AG09309 (cell line): ENCODE measurements at regions not wholly inside any gene's neighbourhood (a gene's known extent, or its start where the extent isn't known, plus 50 kb on each side); places are given as distances from the start of the nearest gene placed in this dataset.

Experiments
- DNase-seq: peaks from one replicate; pipeline ENCODE4 v3.0.0-alpha.2; 2010; ENCODE audit warnings: low read depth
- H3K4me3 ChIP-seq: 2 replicates; pipeline ENCODE4 v1.5.1; 2011; ENCODE audit warnings: mild to moderate bottlenecking, low read depth, low read length, moderate library complexity; ENCODE audit not compliant: control insufficient read depth
- TF ChIP-seq, protein P1 (sequence below): IDR thresholded peaks from 2 replicates; pipeline ENCODE4 v1.5.1; 2011; ENCODE audit warnings: mild to moderate bottlenecking, low read depth, low read length, inconsistent platforms; ENCODE audit not compliant: insufficient read depth, control insufficient read depth; ENCODE audit errors: missing control alignments

DNA sequence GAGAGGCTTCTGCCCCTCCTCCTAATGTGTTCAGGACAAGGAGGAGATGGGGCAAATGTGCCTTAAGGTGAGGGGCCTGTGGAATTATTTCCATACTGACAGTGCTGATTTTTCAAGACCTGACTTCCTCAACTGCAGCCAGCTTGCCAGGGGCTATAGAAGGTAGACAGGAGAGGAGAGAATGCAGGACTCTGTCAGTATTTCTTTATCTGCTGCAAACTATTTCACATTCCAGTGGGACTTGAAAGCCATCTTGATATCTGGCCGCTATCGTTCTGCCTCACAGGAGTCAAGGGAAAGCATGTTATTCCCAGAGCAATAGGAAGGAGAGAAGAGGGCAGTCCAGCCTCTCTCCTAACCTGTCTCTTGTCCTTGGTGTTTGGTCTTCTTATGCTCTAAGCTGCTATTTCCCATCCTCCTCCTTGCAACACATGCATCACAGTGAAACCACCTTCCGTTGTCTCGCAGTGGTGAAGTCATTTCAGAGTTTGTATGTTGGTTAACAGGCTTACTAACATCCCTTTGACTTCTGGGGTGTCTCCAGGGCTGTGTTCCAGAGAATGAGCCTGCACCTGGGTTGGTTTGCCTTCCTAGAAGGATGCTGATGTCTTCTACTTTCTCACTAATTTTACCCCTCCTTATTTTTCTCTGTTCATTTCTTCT lies 95.1 kb upstream of the MRPS22 start:
- DNase-seq: no peak
- TF ChIP-seq, protein P1, sequence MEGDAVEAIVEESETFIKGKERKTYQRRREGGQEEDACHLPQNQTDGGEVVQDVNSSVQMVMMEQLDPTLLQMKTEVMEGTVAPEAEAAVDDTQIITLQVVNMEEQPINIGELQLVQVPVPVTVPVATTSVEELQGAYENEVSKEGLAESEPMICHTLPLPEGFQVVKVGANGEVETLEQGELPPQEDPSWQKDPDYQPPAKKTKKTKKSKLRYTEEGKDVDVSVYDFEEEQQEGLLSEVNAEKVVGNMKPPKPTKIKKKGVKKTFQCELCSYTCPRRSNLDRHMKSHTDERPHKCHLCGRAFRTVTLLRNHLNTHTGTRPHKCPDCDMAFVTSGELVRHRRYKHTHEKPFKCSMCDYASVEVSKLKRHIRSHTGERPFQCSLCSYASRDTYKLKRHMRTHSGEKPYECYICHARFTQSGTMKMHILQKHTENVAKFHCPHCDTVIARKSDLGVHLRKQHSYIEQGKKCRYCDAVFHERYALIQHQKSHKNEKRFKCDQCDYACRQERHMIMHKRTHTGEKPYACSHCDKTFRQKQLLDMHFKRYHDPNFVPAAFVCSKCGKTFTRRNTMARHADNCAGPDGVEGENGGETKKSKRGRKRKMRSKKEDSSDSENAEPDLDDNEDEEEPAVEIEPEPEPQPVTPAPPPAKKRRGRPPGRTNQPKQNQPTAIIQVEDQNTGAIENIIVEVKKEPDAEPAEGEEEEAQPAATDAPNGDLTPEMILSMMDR: no peak
- no peak overlapping the region for H3K4me3 ChIP-seq

DNA sequence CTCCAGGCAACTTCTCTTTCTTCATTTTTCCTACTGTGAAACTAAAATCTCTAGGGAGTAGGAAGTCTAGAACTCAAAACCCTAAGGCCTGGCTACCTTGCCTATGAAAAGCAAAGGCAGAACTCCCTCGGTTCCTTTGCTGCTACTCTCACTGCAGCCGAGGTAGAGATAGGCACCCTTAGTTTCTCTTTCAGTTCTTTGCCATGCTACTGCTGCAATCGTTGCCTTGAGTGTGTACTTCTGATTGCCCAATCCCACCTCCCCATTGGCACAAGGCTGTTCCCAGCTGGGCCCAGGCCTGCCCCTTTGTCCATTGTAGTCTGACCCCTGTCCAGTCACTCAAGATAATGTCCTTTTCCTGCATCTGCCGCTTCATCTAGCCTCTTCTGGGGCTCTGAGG lies 92.3 kb upstream of the MRPS22 start:
- TF ChIP-seq, protein P1: no peak
- no peak for DNase-seq
- no peak overlapping the region for H3K4me3 ChIP-seq

DNA sequence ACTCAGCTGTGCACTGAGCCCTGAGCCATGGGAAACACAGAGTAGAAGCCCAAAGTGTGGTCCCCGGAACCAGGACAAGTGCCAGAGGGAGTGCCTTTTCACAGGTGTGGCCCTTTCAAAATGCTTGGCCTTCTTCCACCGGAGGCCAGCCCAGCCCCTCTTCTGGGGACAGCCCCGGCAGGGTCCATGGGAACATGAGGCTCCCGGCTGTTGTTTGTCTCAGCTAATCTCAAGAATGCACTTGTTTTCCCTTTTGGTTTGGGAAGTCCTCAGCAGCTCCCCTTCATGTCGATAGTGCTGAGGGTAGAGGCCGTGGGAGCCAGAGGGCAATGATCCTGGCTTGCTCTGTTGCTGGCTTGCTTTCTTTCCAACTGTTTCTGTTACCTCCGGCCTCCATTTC lies 91.1 kb upstream of the MRPS22 start:
- TF ChIP-seq, protein P1: no peak
- H3K4me3 ChIP-seq: no peak overlapping the region
- no peak for DNase-seq

DNA sequence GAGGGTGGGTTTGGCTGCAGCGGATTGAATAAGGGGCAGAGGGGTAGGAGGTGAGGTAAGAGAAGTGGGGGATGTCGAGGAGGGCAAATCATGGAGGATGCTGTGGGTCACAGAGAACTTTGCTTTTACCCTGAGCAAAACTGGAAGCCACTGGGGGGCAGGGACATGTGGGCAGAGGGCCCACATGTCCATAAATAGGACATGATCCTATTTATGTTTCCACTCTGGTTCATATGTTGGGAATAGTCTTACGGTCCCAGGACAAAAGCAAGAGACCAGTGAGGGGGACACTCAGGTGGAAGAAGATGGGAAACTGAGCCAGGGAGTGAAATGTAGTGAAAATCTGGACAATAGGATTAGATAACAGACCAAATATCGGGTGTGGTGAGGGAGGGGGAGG lies 85.5 kb upstream of the MRPS22 start:
- TF ChIP-seq, protein P1: no peak
- DNase-seq: no peak
- no peak overlapping the region for H3K4me3 ChIP-seq

DNA sequence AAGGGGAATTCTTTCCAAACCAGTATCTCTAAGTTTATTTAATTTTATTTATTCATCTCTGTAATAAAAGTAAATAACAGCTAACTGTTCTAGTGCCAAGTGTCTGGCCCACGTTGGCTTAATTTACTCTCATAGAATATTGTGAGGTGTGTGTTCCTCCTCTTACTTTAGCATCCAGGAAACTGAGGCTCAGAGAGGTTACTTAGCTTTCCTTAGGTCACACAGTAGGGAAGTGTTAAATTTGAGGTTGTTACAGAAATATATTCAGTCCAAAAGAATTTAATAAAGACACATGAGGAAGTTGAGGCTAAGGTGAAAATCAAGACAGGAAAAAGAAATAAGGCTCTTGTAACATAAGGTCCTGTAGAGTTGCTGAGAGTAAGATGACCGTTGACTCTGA lies 84.4 kb upstream of the MRPS22 start:
- no peak overlapping the region for H3K4me3 ChIP-seq
- no peak for DNase-seq
- TF ChIP-seq, protein P1: no peak

DNA sequence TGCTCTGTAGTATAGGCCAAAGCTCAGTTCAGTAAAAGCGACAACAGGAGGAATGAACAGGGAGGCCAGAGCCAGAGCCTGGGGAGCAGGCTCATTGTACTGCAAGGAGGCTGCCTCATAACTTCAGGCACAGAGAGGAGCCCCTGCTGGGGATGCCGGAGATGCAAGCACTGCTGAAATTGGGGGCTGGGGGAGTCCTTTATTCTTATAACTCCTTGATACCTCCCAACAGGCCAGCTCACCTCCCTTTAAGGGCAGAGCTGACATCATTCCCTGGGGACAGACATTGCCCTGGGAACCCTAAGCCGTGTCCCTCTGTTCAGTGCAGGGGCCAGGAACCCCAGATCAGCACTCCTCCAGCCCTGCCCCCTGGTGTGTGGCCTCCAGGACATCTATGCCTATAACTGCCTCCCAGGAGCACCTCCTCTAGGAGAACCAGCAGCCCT lies 83.8 kb upstream of the MRPS22 start:
- TF ChIP-seq, protein P1: no peak
- no peak overlapping the region for H3K4me3 ChIP-seq
- DNase-seq: no peak
